ENCODE measurements at regions not wholly inside any gene's neighbourhood (a gene's known extent, or its start where the extent isn't known, plus 50 kb on each side); places are given as distances from the start of the nearest gene placed in this dataset.

GRCh38 chr6:90463359-90463758, 123.5 kb downstream of the MAP3K7 start:
- no peak for DNase-seq
- Histone ChIP-seq H3K4me1 (no peaks in the 10 kb centered on the region), H3K9me3 (no peaks in the 10 kb centered on the region), H3K36me3 (no peaks in the 10 kb centered on the region), H3K27me3 (no peaks in the 10 kb centered on the region), H3K27ac (no peak overlapping the region), H3K4me3 (no peak overlapping the region)
- intact Hi-C loops (cut with DNase I; ENCODE audit: low total_unique reads) = no loop called here
- TF ChIP-seq POLR2A (IDR thresholded peaks at IDR 0.05) (no peak), CTCF (IDR thresholded peaks at IDR 0.05) (no peak)

- H3K9me3 ChIP-seq = no peaks in the 10 kb centered on the region
- H3K4me3 ChIP-seq = no peak overlapping the region
- no peaks in the 10 kb centered on the region for H3K4me1 ChIP-seq
- no peaks in the 10 kb centered on the region for H3K36me3 ChIP-seq
- intact Hi-C loops (cut with DNase I; ENCODE audit: low total_unique reads) = no loop called here
- DNase-seq = no peak
- no peaks in the 10 kb centered on the region for H3K27me3 ChIP-seq
- TF ChIP-seq POLR2A (IDR thresholded peaks at IDR 0.05) (no peak), CTCF (IDR thresholded peaks at IDR 0.05) (no peak)
- H3K27ac ChIP-seq = no peak overlapping the region
Observed at GRCh38 chr6:90462102-90462501, 124.8 kb downstream of the MAP3K7 start.

GRCh38 chr6:90461383-90461782, 125.5 kb downstream of the MAP3K7 start:
- intact Hi-C loops (cut with DNase I; ENCODE audit: low total_unique reads) = no loop called here

GRCh38 chr6:90460051-90460450, 126.8 kb downstream of the MAP3K7 start:
- intact Hi-C loops (cut with DNase I; ENCODE audit: low total_unique reads) = no loop called here
- Histone ChIP-seq H3K27ac (no peak overlapping the region), H3K27me3 (no peaks in the 10 kb centered on the region), H3K4me1 (no peaks in the 10 kb centered on the region), H3K9me3 (no peaks in the 10 kb centered on the region), H3K36me3 (no peaks in the 10 kb centered on the region), H3K4me3 (no peak overlapping the region)
- DNase-seq = no peak
- TF ChIP-seq POLR2A (IDR thresholded peaks at IDR 0.05) = no peak
- TF ChIP-seq CTCF (IDR thresholded peaks at IDR 0.05) = no peak

More at GRCh38 chr6:90461383-90461782, 125.5 kb downstream of the MAP3K7 start:
- no peaks in the 10 kb centered on the region for H3K9me3 ChIP-seq
- no peaks in the 10 kb centered on the region for H3K27me3 ChIP-seq
- TF ChIP-seq CTCF (IDR thresholded peaks at IDR 0.05) (no peak), POLR2A (IDR thresholded peaks at IDR 0.05) (no peak)
- no peak overlapping the region for H3K4me3 ChIP-seq
- no peak overlapping the region for H3K27ac ChIP-seq
- H3K4me1 ChIP-seq = no peaks in the 10 kb centered on the region
- no peak for DNase-seq
- no peaks in the 10 kb centered on the region for H3K36me3 ChIP-seq

- Histone ChIP-seq H3K36me3 (no peaks in the 10 kb centered on the region), H3K27me3 (no peaks in the 10 kb centered on the region), H3K9me3 (no peaks in the 10 kb centered on the region), H3K4me3 (no peak overlapping the region), H3K27ac (no peak overlapping the region), H3K4me1 (no peaks in the 10 kb centered on the region)
- intact Hi-C loops (cut with DNase I; ENCODE audit: low total_unique reads) = no loop called here
- TF ChIP-seq CTCF (IDR thresholded peaks at IDR 0.05) (no peak), POLR2A (IDR thresholded peaks at IDR 0.05) (no peak)
- no peak for DNase-seq
Observed at GRCh38 chr6:90459225-90459758, 127.6 kb downstream of the MAP3K7 start.

Data from uterus (tissue), 3 donors.